Tibial nerve (tissue), 4 donors: ENCODE measurements at regions not wholly inside any gene's neighbourhood (a gene's known extent, or its start where the extent isn't known, plus 50 kb on each side); places are given as distances from the start of the nearest gene placed in this dataset.

Experiments used
- EP300 ChIP-seq, 2 donors: sonication (generic); formaldehyde crosslinking; IDR thresholded peaks; one replicate each; pipeline ENCODE4 v1.6.1; 2017; ENCODE audit warnings: antibody characterized with exemption in 2 of 2, mild to moderate bottlenecking in 1 of 2
- POLR2A ChIP-seq, 2 donors: fragments of 450-650 bp; IDR thresholded peaks; one replicate each; pipeline ENCODE4 v1.6.1; 2017; ENCODE audit warnings: antibody characterized with exemption in 2 of 2, mild to moderate bottlenecking in 2 of 2, moderate library complexity in 2 of 2
- TF ChIP-seq, protein P1 (sequence below), 5 experiments: fragments of 200-600 bp in 3 of 5; fragments of 450-650 bp in 2 of 5; sonication (generic) in 3 of 5; IDR thresholded peaks; one replicate each; pipeline ENCODE4 v1.5.1; 2016 to 2019; ENCODE audit warnings: antibody characterized with exemption in 5 of 5, mild to moderate bottlenecking in 3 of 5, moderate library complexity in 2 of 5

DNA sequence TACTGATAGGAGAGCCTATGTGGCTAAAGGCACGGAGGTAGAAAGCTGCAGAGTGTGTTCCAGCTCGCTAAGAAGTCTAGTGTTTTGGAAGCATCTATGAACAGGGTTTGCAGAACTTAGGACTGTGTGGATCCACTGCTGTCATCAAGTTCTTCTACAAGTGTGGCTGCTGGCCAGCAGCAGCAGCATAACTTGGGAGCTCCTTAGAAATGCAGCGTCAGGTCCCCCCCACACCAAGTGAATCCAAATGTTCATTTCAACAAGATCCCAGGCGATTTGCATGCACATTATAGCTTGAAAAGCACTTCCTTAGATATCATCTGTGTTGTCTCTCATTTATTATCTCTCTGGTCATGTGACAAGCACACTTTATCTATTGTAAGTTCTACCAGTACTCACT is 131.9 kb upstream of the SHISA6 start:
- TF ChIP-seq, protein P1, sequence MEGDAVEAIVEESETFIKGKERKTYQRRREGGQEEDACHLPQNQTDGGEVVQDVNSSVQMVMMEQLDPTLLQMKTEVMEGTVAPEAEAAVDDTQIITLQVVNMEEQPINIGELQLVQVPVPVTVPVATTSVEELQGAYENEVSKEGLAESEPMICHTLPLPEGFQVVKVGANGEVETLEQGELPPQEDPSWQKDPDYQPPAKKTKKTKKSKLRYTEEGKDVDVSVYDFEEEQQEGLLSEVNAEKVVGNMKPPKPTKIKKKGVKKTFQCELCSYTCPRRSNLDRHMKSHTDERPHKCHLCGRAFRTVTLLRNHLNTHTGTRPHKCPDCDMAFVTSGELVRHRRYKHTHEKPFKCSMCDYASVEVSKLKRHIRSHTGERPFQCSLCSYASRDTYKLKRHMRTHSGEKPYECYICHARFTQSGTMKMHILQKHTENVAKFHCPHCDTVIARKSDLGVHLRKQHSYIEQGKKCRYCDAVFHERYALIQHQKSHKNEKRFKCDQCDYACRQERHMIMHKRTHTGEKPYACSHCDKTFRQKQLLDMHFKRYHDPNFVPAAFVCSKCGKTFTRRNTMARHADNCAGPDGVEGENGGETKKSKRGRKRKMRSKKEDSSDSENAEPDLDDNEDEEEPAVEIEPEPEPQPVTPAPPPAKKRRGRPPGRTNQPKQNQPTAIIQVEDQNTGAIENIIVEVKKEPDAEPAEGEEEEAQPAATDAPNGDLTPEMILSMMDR (IDR thresholded peaks at IDR 0.05) = no peak
- TF ChIP-seq POLR2A (IDR thresholded peaks at IDR 0.05) = no peak
- TF ChIP-seq EP300 (IDR thresholded peaks at IDR 0.05) = no peak
